ENCODE measurements at regions not wholly inside any gene's neighbourhood (a gene's known extent, or its start where the extent isn't known, plus 50 kb on each side); places are given as distances from the start of the nearest gene placed in this dataset.
"Not testable (repeated sequence)": the region's sequence is repeated elsewhere in the genome, so short reads cannot be mapped to it uniquely, and the experiment has no call there.

GRCh38 chr5:57953792-57954191, 471.2 kb upstream of the ACTBL2 start:
- no peak for DNase-seq (ENCODE audit: low read depth, low spot score)

GRCh38 chr5:57950616-57951228, 468.1 kb upstream of the ACTBL2 start:
- DNase-seq (ENCODE audit: low read depth, low spot score): peak; percentile 28

- no peak for DNase-seq (ENCODE audit: low read depth, low spot score)
These were observed 465.5 kb upstream of the ACTBL2 start for GRCh38 chr5:57948091-57948490.

GRCh38 chr5:57947181-57947580, 464.6 kb upstream of the ACTBL2 start:
- DNase-seq (ENCODE audit: low read depth, low spot score): no peak

GRCh38 chr5:57940879-57941278, 458.3 kb upstream of the ACTBL2 start:
- no peak for DNase-seq (ENCODE audit: low read depth, low spot score)

- DNase-seq (ENCODE audit: low read depth, low spot score): no peak
These were observed 457.6 kb upstream of the ACTBL2 start for GRCh38 chr5:57940236-57940635.

GRCh38 chr5:57939771-57940170, 457.2 kb upstream of the ACTBL2 start:
- DNase-seq (ENCODE audit: low read depth, low spot score): no peak

- no peak for DNase-seq (ENCODE audit: low read depth, low spot score)
These were observed 456.7 kb upstream of the ACTBL2 start for GRCh38 chr5:57939335-57939734.

- DNase-seq (ENCODE audit: low read depth, low spot score): no peak
These were observed 455.6 kb upstream of the ACTBL2 start for GRCh38 chr5:57938174-57938557.

GRCh38 chr5:57937501-57938173, 455.0 kb upstream of the ACTBL2 start:
- no peak for DNase-seq (ENCODE audit: low read depth, low spot score)

- DNase-seq (ENCODE audit: low read depth, low spot score): no peak
These were observed 454.4 kb upstream of the ACTBL2 start for GRCh38 chr5:57937025-57937424.

GRCh38 chr5:57932761-57933160, 450.1 kb upstream of the ACTBL2 start:
- DNase-seq (ENCODE audit: low read depth, low spot score): no peak

GRCh38 chr5:57931807-57932206, 449.2 kb upstream of the ACTBL2 start:
- DNase-seq (ENCODE audit: low read depth, low spot score): no peak

GRCh38 chr5:57931352-57931751, 448.7 kb upstream of the ACTBL2 start:
- no peak for DNase-seq (ENCODE audit: low read depth, low spot score)

- DNase-seq (ENCODE audit: low read depth, low spot score): no peak
These were observed 446.7 kb upstream of the ACTBL2 start for GRCh38 chr5:57929271-57929670.

GRCh38 chr5:57923094-57923493, 440.5 kb upstream of the ACTBL2 start:
- DNase-seq (ENCODE audit: low read depth, low spot score): not testable (repeated sequence)

GRCh38 chr5:57917004-57917403, 434.4 kb upstream of the ACTBL2 start:
- no peak for DNase-seq (ENCODE audit: low read depth, low spot score)

- DNase-seq (ENCODE audit: low read depth, low spot score): no peak
These were observed 432.9 kb upstream of the ACTBL2 start for GRCh38 chr5:57915536-57915935.

- no peak for DNase-seq (ENCODE audit: low read depth, low spot score)
These were observed 428.8 kb upstream of the ACTBL2 start for GRCh38 chr5:57911438-57911837.

- DNase-seq (ENCODE audit: low read depth, low spot score): no peak
These were observed 424.1 kb upstream of the ACTBL2 start for GRCh38 chr5:57906671-57907070.

GRCh38 chr5:57903458-57903857, 420.8 kb upstream of the ACTBL2 start:
- no peak for DNase-seq (ENCODE audit: low read depth, low spot score)

- DNase-seq (ENCODE audit: low read depth, low spot score): no peak
These were observed 419.5 kb upstream of the ACTBL2 start for GRCh38 chr5:57902095-57902494.

GRCh38 chr5:57900381-57900944, 417.9 kb upstream of the ACTBL2 start:
- no peak for DNase-seq (ENCODE audit: low read depth, low spot score)

Measured in iPS DF 19.7 (cell line).